ENCODE measurements at regions not wholly inside any gene's neighbourhood (a gene's known extent, or its start where the extent isn't known, plus 50 kb on each side); places are given as distances from the start of the nearest gene placed in this dataset.
"Not testable (repeated sequence)": the region's sequence is repeated elsewhere in the genome, so short reads cannot be mapped to it uniquely, and the experiment has no call there.

DNA sequence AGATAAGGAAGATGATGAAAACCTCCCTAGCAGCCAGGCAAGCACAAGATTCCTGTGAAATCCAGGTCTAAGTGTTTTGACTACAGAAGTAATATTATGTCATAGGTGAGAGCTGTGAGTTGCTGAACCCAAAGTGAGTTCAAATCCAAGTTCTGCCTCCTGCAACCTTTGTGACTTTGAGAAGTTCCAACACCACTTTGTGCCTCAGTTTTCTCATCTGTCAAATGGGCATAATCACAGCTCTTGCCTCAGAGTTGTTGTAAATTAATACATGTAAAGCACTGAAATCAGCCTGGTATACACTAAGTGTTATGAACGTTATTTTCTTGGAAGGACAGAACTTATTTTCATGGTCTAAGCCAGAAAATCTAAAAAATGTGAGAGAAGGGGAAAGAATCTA, 210.3 kb upstream of the FRG2C start:
- not testable (repeated sequence) for DNase-seq

GRCh38 chr3:75474530-75474929, 189.6 kb upstream of the FRG2C start:
- not testable (repeated sequence) for DNase-seq

DNA sequence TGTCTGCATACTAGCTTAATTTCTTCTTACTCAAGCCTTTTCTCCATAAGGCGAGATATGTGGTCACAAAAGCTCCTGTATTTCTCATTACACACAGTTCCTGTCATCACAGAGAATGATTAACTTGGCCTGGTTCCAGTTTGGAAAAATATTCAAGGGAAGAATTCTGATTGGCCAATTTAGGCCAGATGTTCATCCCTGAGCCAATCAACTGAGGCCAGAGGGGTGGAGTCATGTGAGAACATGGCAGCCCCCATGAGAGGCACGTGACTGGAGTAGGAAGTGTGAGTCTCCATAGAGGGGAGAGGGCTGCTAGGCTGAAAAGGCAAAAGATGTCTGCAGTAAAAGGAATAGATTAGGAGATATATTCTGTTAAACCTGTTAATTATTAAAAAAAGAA, 167.5 kb upstream of the FRG2C start:
- not testable (repeated sequence) for DNase-seq

GRCh38 chr3:75500357-75500756, 163.8 kb upstream of the FRG2C start:
- DNase-seq = not testable (repeated sequence)

DNA sequence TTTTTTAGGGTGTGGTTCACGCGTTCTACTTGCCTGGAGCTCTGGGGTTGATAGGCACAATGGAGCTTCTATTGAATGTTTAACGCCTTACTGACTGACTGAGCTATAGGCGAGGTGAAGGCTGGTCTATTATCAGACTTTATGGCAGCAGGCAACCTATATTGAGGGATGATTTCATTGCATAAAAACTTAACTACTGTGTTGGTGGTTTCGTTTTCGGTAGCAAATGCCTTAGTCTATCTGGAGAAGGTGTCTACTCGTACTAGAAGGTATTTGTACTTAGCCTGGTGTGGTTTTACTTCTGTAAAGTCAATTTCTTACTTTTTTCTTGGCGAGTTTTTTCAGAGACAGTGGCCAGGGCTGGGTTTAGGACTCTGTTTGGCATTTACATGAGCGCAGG, 162.0 kb upstream of the FRG2C start:
- not testable (repeated sequence) for DNase-seq

GRCh38 chr3:75502769-75503756, 161.1 kb upstream of the FRG2C start:
- not testable (repeated sequence) for DNase-seq

DNA sequence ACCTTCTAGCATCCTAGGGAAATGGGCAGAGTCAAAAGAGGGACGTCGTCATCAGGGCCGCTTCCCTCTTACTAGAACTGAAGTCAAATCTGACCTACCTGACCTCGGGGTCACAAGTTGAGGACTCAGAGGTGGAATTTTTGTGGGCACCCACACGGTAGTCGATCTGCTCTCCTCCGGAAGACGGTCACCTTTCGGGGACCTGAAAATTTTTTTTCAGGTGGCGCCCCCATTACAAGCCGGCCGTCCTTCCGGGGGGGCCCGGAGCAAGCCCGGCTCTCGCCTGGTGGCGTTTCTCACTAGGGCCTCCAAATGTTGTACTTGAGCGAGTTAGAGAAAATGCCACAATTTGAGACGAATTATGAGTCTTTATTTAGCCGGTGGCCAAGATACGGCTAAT, 157.5 kb upstream of the FRG2C start:
- no peak for DNase-seq

- DNase-seq = not testable (repeated sequence)
These were observed 156.2 kb upstream of the FRG2C start for GRCh38 chr3:75507956-75508355.

- DNase-seq = not testable (repeated sequence)
These were observed 136.5 kb upstream of the FRG2C start for GRCh38 chr3:75527657-75528056.

DNA sequence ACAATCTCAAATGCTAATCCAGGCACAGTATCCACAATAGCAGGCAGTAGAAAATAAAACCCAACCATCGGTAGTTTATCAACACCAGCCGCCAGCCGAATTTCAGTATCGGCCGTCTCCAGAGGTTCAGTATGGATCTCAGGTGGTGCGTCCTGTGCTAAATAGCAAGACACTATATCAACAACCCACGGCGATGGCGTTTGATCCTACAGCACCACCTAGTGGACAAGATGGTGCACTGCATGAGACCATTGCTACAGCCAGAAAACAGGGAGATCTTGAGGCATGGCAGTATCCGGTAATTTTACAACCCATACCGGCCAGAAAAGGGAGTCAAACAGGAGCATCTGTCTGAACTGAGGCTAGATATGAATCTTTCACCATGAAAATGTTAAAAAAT, 112.0 kb upstream of the FRG2C start:
- not testable (repeated sequence) for DNase-seq

- not testable (repeated sequence) for DNase-seq
These were observed 99.7 kb upstream of the FRG2C start for GRCh38 chr3:75564427-75564826.

DNA sequence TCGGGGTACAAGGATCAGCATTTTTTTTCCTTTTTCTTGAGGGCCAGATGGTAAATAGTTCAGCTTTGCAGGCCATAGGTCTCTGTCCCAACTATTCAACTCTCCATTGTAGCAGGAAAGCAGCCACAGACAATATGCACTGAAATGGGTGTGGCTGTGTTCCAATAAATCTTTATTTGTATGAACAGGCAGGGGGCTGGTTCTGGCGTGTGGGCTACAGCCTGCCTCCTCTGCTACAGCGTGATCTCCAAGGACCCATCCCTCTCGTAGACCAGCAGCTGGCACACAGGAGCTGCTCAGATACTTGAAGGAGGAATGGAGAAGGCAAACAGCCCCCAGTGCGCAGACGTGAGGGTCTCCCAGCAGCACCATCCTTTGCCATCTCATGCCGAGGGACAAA, 91.8 kb upstream of the FRG2C start:
- not testable (repeated sequence) for DNase-seq

GRCh38 chr3:75579091-75579490, 85.0 kb upstream of the FRG2C start:
- DNase-seq = not testable (repeated sequence)

GRCh38 chr3:75579536-75579935, 84.6 kb upstream of the FRG2C start:
- DNase-seq = not testable (repeated sequence)

DNA sequence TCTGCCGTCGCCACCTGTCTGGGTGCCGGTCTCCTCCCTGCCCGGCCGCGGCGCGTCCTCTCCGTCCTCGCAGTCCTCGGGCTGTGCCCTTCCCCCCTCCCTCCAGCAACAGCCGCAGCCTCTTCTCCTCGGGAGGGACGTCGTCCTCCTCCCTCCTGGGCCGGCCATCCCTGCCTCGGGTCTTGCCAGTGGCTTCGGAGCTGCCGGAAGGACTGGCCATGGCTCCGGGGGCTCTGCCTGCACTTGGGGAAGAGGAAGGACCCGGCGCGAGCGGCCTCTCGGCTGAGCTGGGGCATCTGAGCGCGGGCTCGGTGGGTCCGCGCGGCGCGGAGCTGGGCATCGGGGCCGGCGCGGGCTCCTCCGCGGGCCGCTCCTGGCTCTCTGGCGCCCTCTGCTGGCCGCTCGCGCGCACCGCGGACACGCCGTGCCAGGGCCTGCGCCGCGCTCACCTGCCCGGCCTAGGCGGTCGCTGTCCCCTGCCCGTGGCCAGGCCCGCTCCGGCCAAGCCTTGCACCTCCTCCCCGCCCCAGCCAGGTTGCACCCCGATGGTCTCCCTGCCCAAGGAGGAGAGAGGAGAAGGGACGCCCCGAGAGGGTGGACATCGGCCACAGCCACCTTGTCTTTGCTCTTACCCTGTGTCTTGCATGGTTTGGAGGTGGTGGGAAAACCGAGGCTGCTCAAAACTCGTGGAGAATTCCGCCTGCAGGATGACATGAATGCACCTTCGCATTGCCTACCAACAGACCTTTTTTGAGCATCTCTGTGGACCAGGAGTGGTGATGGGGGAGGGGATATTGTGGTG, 83.9 kb upstream of the FRG2C start:
- not testable (repeated sequence) for DNase-seq

DNA sequence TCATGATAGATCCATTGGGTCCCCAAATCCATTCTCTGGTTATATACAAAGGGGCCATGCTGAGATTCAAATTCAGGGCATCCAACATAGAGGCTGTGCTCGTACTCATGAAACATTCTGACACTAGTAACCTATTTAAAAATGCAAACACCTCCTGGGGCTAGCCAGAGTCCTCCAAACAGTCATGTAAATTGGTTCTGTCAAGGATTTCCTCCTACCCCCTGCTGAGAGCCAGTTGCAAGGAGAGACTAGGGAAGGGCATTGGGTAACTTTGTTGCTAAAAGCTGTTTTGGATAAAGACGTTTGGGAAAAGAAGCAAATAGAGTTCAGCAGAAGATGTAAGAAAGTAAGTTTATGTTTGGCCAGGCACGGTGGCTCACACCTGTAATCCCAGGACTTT, 81.6 kb upstream of the FRG2C start:
- DNase-seq = not testable (repeated sequence)

DNA sequence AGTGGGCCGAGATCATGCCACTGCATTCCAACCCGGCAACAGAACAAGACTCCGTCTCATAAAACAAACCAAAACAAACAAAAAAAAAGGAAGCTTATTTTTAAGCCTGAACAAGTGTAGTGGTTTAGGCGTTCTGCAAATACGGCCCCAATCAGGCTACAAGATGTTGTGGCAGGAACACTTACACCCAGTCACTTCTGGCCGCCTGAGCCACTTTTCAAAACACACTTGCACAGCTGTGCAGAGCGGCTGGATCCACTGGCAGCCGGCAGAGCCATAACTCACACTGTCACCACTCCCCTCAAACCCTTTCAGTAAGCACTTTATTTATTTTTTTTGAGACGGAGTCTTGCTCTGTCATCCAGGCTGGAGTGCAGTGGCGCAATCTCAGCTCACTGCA, 81.0 kb upstream of the FRG2C start:
- not testable (repeated sequence) for DNase-seq

DNA sequence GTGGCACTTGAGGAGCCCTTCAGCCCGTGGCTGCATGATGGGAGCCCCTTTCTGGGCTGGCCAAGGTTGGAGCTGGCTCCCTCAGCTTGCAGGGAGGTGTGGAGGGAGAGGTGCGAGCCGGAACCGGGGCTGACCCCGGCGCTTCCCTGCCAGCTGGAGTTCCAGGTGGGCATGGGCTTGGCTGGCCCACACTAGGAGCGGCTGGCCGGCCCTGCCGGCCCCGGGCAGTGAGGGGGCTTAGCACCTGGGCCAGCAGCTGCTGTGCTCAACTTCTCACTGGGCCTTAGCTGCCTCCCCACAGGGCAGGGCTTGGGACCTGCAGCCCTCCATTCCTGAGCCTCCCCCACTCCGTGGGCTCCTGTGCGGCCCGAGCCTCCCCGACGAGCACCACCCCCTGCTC, 76.4 kb upstream of the FRG2C start:
- not testable (repeated sequence) for DNase-seq

- not testable (repeated sequence) for DNase-seq
These were observed 73.7 kb upstream of the FRG2C start for GRCh38 chr3:75590382-75590781.

DNA sequence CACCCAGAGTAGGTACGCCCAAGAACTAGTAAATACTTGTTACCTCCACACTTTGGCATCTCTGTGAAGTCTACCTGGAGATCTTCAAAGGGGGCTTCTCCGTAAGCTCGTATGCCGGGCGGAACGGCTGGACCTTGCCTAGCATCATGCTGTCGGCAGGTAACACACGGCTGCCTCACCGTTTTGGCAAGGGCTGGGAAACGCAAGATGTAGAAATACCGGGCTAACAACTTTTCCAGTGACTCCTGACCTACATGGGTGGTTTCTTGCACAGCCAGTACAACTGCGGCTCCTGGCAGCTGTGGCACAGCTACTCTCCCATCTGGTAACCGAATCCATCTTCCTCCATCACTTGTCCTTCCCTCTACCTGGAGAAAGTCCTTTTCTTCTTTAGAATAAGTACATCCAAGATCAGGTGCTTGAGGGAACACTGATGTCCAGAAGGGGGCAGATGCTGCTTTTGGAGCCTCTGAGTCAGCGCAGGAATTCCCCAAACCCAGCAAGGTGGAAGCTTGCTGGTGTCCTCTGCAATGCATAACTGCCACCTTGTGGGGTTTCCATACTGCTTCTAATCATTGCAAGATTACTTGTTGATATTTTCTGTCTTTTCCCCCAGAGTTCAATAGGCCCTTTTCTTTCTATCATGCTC, 59.7 kb upstream of the FRG2C start:
- not testable (repeated sequence) for DNase-seq

- not testable (repeated sequence) for DNase-seq
These were observed 56.1 kb upstream of the FRG2C start for GRCh38 chr3:75607996-75608395.

DNA sequence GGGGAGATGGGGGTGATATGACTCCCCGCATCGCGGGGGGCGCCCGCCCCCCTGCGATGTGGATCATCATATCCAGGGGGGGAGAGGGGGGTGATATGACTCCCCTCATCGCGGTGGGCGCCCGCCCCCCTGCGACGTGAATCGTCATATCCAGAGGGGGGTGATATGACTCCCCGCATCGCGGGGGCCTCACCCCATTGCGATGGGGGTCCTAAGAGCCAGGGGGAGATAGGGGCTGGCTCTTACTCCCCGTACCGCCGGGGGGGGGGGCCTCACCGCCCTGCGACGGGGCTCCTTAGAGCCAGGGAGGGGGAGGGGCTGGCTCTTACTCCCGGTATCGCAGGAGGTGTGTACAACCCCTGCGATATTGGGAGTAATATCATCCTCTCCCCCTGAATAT, 54.5 kb upstream of the FRG2C start:
- DNase-seq = not testable (repeated sequence)

GRCh38 chr3:75610773-75611172, 53.4 kb upstream of the FRG2C start:
- DNase-seq = no peak

Data from GF-D8 (cell line).